Stimulated activated effector memory CD8-positive, alpha-beta T cell treated with anti-CD3 and anti-CD28 coated beads, Interleukin-12 subunit alpha, Interleukin-12 subunit beta, amount 100 ng/mL, for 72 hours (primary cell): ENCODE measurements at regions not wholly inside any gene's neighbourhood (a gene's known extent, or its start where the extent isn't known, plus 50 kb on each side); places are given as distances from the start of the nearest gene placed in this dataset.
"Not testable (repeated sequence)": the region's sequence is repeated elsewhere in the genome, so short reads cannot be mapped to it uniquely, and the experiment has no call there.

Experiments used
- ATAC-seq: fragments of 150-1000 bp; cut with Tn5 transposase; 2 replicates; pipeline ENCODE4 v1.10.0; 2021
- DNase-seq, 2 donors: peaks; one replicate each; pipeline ENCODE4 v3.0.0; 2021 to 2022; ENCODE audit warnings: low spot score in 2 of 2
- H3K27ac Mint-ChIP-seq: one replicate; pipeline ENCODE4 v1.8.0; 2022; ENCODE audit warnings: mild to moderate bottlenecking, mixed read lengths
- H3K36me3 Mint-ChIP-seq: one replicate; pipeline ENCODE4 v1.8.0; 2022; ENCODE audit warnings: mild to moderate bottlenecking, mixed read lengths
- H3K4me1 Mint-ChIP-seq: one replicate; pipeline ENCODE4 v1.8.0; 2022; ENCODE audit warnings: mixed read lengths
- H3K4me3 Mint-ChIP-seq: one replicate; pipeline ENCODE4 v1.8.0; 2022; ENCODE audit warnings: mild to moderate bottlenecking, mixed read lengths
- H3K9me3 Mint-ChIP-seq: one replicate; pipeline ENCODE4 v1.8.0; 2022; ENCODE audit warnings: mixed read lengths

DNA sequence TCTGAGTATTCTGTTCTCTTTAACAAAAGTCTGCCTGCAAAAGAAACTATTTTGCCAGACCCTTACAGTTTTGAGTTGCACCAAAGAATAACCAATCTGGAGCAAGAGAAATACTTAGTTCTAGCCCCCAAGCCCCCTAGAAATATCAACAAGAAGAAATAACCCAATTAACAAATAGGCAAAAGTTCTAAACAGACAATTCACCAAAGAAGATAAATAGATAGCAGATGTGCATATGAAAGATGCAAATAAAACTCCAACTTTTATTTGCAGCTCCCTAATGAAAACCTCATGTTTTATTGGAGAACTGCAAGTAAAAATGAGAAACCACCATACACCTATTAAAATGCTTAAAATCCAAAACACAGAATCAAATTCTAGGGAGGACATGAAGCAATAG is 1308.0 kb downstream of the CDH11 start:
- H3K4me1 Mint-ChIP-seq = no peaks in the 10 kb centered on the region
- H3K9me3 Mint-ChIP-seq = peaks cover 22% of the 10 kb centered on the region
- no peak overlapping the region for H3K27ac Mint-ChIP-seq
- no peaks in the 10 kb centered on the region for H3K36me3 Mint-ChIP-seq
- no peak for ATAC-seq
- H3K4me3 Mint-ChIP-seq = no peak overlapping the region
- DNase-seq = no peak

DNA sequence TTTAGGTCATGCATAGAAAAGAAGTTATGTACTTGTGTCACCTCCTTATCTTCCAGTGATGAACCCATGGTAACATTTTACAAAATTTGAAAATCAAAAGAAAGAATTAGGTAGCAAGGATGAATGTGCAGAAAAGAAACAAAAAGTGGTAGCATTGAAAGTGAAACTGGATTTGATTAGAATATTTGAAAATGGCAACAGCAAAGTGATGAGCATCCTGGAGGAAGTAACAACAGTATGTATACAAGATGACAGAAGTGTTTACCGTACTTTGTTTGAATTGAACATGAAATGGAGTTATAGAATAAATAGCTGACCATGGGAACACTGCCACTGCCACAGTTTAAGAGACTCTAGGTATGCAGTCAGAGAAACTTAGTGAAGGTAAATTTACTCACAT is 1313.1 kb downstream of the CDH11 start:
- ATAC-seq (no peak), DNase-seq (no peak)
- Mint-ChIP-seq H3K9me3 (peaks cover 16% of the 10 kb centered on the region), H3K4me1 (no peaks in the 10 kb centered on the region), H3K27ac (no peak overlapping the region), H3K36me3 (no peaks in the 10 kb centered on the region), H3K4me3 (no peak overlapping the region)

DNA sequence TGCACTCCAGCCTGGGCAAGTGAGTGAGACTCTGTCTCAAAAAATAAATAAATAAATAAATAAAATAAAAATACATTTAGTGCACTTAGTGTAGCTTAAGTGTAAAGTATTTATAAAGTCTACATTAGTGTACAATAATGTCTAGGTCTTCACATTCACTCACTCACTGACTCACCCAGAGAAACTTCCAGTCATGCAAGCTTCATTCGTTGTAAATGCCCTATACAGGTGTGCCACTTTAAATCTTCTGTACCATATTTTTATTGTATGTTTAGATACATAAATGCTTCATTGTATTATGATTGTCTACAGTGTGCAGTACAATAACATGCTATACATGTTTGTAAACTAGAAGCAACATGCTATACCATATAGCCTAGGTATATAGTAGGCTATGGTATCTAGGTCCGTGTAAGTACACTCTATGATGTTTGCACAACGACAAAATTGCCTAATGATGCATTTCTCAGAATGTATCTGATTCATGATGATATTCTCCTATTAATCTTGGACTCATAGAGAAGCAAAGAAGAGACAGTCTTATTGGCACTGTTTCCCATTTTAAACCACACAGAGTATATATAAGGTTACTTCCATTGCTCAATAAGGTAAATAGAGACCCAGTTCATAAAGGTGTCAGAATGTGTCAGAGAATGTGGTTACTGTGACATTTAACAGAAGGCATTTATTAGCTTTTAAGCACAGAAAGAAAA is 1314.9 kb downstream of the CDH11 start:
- no peak overlapping the region for H3K4me3 Mint-ChIP-seq
- DNase-seq (no peak), ATAC-seq (no peak)
- H3K36me3 Mint-ChIP-seq = no peaks in the 10 kb centered on the region
- no peaks in the 10 kb centered on the region for H3K4me1 Mint-ChIP-seq
- H3K9me3 Mint-ChIP-seq = peaks cover 9% of the 10 kb centered on the region
- no peak overlapping the region for H3K27ac Mint-ChIP-seq

DNA sequence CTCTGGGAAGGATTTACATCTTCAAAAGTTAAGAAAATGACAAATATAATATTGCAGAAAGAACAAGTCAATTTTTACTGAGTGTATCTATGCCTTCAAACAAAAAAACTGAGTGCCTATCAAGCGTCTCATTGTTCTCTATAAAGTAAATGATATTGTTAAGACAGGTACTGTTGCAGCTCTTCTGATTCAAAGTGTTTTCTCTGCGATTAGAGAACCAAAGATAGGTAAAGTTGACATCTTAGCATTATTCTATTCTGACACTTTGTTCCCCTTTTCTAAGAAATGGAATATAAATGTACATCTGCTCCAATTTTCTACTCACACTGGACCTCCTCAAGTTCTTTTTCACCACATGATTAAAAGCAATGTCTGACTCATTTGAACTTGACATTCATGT is 1317.7 kb downstream of the CDH11 start:
- Mint-ChIP-seq H3K4me1 (no peaks in the 10 kb centered on the region), H3K4me3 (no peak overlapping the region), H3K27ac (no peak overlapping the region), H3K36me3 (no peaks in the 10 kb centered on the region), H3K9me3 (peaks cover 14% of the 10 kb centered on the region)
- ATAC-seq = no peak
- no peak for DNase-seq

DNA sequence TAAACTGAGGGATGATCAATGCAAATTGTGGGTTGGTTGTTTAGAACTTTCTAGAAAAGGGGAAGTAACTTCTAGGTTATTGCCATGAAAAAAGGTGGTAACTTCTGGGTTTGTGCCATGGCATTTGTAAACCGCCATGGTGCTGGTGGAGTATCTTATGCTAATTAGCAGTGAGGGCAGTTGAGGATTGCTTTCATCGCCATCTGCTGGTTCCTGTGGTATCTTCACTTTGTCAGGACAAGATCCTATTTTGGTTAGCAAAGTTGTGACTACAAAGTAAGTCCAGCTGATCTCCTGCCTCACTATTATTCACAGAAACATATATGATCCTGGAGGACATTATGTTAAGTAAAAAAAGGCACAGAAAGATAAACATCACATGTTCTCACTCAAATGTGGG is 1332.3 kb downstream of the CDH11 start:
- H3K4me3 Mint-ChIP-seq = no peak overlapping the region
- peaks cover 15% of the 10 kb centered on the region for H3K9me3 Mint-ChIP-seq

DNA sequence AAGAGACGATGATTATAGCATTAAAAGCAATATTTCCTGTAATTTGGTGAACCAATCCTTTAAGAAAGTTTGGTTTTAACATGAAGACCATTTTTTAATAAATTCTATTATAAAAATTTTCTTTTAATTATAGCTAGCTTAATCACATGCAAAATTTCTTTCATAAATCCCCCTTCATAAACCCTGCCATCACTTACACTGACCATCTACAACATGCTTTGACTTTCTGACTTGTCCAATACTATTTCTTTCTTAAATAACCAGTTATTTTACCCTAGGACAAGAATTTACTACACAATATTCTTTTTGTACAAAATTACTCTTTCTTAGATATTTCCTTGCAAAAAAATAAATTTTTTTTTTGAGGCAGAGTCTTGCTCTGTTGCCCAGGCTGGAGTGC is 1334.8 kb downstream of the CDH11 start:
- H3K4me3 Mint-ChIP-seq = no peak overlapping the region
- H3K36me3 Mint-ChIP-seq = no peaks in the 10 kb centered on the region
- DNase-seq (no peak), ATAC-seq (no peak)
- H3K9me3 Mint-ChIP-seq = peaks cover 17% of the 10 kb centered on the region
- no peak overlapping the region for H3K27ac Mint-ChIP-seq
- no peaks in the 10 kb centered on the region for H3K4me1 Mint-ChIP-seq

More for the DNA sequence above, 1332.3 kb downstream of the CDH11 start:
- H3K4me1 Mint-ChIP-seq = no peaks in the 10 kb centered on the region
- no peak for ATAC-seq
- H3K27ac Mint-ChIP-seq = no peak overlapping the region
- no peak for DNase-seq
- H3K36me3 Mint-ChIP-seq = no peaks in the 10 kb centered on the region

DNA sequence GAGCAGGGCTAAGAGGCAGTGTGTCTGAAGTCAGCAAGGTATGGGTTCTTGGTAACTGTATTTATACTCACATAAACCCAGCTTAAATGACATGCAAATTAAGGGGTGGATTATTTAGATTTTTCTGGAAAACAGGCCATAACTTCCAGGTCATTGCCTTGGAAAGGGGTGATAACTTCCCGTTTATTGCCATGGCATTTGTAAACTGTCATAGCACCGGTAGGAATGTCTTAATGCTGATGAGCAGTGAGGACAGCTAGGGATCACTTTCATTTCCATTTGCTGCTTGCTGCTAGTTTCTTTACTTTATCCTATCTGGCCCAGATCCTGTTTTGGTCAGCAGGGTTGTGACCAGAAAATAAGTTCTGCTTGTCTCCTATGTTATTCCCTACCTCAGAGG is 1336.7 kb downstream of the CDH11 start:
- H3K4me3 Mint-ChIP-seq = no peak overlapping the region
- no peak for DNase-seq
- peaks cover 20% of the 10 kb centered on the region for H3K9me3 Mint-ChIP-seq

DNA sequence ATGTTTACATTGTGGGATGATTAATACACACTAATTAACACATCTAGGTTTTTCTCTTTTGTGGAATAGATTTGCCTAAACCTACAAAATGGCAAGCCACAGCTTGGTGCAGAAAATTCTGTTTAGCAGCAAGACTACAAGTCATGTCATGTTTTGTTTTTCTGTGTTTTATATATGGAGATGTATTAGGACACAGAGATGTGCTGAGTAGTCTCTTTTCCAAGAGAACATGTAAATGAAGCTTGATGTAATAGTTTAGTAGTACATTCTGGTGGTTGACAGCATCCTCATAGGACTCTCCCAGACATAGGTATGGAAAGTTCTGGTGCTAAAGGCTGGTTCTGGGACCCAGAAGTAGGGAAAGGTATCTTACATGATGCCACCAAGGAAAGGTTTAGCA is 1345.4 kb downstream of the CDH11 start:
- Mint-ChIP-seq H3K9me3 (peaks cover 15% of the 10 kb centered on the region), H3K4me3 (no peak overlapping the region), H3K4me1 (no peaks in the 10 kb centered on the region), H3K36me3 (no peaks in the 10 kb centered on the region), H3K27ac (no peak overlapping the region)
- DNase-seq (no peak), ATAC-seq (no peak)

More for the DNA sequence above, 1336.7 kb downstream of the CDH11 start:
- Mint-ChIP-seq H3K4me1 (no peaks in the 10 kb centered on the region), H3K36me3 (no peaks in the 10 kb centered on the region), H3K27ac (no peak overlapping the region)
- no peak for ATAC-seq

DNA sequence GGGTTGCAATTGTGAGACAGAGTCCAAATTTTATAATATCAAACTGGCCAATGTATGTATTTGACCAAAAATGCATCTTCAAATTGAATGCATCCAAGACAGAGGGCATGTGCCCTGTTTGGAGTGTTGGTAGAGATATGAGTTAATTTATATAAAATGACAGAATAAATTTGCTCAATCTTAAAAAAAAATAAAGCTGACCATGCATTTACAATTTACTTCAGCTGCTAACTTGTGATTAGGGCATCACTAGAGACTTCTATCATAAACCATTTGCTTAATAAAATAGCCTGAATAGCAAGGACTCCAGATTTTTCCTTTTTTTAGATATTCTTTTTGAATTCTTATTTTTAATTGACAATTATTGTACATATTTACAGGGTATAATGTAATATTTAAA is 1345.8 kb downstream of the CDH11 start:
- Mint-ChIP-seq H3K9me3 (peaks cover 15% of the 10 kb centered on the region), H3K27ac (no peak overlapping the region), H3K4me3 (no peak overlapping the region), H3K36me3 (no peaks in the 10 kb centered on the region), H3K4me1 (no peaks in the 10 kb centered on the region)
- ATAC-seq (no peak), DNase-seq (no peak)

DNA sequence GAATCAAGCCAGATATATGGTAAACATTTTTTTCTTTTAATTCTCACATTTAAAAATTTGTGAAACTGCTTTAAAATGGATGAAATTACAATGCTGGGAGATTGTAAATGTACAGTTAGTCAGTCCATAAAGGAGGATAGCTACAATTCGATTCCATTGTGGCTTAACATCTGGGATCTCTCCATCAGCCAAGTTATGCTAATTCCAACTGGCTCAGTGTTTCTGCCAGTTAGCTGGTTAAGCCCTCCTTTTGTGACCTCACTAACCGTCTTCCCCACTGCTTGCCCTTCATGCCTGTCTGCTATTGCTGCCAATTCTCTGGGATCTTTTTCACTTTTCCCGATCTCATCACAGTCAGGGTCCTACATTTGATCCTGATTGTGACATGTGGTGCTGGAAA is 1347.6 kb downstream of the CDH11 start:
- DNase-seq = no peak
- no peaks in the 10 kb centered on the region for H3K4me1 Mint-ChIP-seq
- H3K9me3 Mint-ChIP-seq = peaks cover 12% of the 10 kb centered on the region
- ATAC-seq = no peak
- no peak overlapping the region for H3K27ac Mint-ChIP-seq
- H3K36me3 Mint-ChIP-seq = no peaks in the 10 kb centered on the region
- H3K4me3 Mint-ChIP-seq = no peak overlapping the region

DNA sequence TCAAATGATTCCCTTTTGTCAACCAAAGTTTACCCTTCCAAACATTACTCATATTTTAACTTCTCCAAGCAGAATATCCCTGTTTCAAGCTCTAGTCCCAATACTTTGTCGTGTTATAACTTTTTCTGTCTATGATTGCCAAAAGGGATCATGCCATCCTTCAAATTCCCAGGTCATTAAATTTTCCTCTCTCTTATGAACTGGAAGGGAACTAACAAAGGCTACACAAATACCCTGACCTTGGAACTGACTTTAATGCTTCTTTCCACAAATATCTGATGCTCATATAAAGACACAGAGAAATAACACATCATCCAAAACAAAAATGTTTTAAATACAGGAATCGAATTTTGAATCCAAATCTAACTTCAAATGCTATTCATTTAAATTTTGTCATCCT is 1352.7 kb downstream of the CDH11 start:
- Mint-ChIP-seq H3K36me3 (no peaks in the 10 kb centered on the region), H3K9me3 (peaks cover 15% of the 10 kb centered on the region)
- no peak for DNase-seq

DNA sequence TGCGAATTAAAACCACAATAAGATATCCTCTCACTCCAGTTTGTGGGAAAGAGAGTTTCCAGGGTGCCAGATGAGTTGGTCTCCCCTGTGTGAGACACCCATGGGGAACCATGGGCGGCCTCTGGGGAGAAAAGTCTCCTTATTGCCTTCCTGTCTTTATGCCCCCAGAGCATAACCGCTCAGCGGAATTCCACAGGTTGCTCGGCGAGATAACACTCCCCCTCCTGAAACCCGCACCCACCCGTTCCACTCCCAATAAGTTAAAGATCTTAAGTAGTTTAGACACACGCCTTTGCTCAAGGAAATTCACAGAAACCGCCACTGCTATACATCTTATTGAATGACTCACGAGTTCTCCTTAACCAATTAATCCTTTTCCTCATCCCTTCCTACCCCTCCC is 1361.6 kb downstream of the CDH11 start:
- ATAC-seq, DNase-seq, H3K4me3 Mint-ChIP-seq: not testable (repeated sequence)

More for the DNA sequence above, 1352.7 kb downstream of the CDH11 start:
- no peak for ATAC-seq
- H3K4me3 Mint-ChIP-seq = no peak overlapping the region
- no peaks in the 10 kb centered on the region for H3K4me1 Mint-ChIP-seq
- no peak overlapping the region for H3K27ac Mint-ChIP-seq

DNA sequence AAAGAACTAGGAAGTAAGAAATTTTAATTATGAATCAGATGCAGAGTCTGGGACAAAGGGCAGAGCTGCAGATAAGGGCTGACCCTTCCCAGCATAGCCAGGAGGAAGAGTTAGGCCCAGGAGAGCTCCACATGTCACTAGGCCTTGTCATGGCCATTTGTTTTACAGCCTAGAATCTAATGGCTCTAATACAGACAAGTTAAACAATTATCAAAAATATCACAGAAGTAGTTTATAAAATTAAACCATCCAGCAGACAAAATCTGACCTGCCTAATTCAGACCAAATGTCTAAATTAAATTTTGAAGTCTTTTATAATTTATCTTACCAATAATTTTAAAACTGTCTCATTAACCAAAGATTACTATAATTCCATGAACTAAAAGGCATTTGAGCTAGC is 1369.5 kb downstream of the CDH11 start:
- H3K4me3 Mint-ChIP-seq = no peak overlapping the region
- DNase-seq = no peak

More for the DNA sequence above, 1361.6 kb downstream of the CDH11 start:
- peaks cover 18% of the 10 kb centered on the region for H3K9me3 Mint-ChIP-seq
- not testable (repeated sequence) for H3K27ac Mint-ChIP-seq, H3K36me3 Mint-ChIP-seq, H3K4me1 Mint-ChIP-seq

DNA sequence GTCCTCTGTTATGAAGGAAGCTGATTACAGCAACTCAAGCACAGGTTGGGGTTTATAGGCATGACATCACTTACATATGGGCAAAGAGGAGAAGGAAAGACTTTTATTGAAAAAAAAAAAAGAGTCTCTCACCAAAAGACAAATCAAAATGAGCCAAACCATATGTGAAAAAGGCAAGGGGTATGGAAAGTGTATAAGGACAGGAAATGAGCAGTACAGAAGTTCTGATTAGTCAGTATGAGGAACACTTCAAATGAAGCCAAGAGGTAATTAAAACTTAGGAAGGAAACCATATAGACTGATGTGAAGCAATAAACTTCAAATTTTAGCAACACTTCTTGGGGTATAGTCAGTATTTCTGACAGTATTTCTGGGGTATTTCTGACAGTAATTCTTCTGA is 1372.6 kb downstream of the CDH11 start:
- no peaks in the 10 kb centered on the region for H3K4me1 Mint-ChIP-seq
- H3K4me3 Mint-ChIP-seq = no peak overlapping the region

More for the DNA sequence above, 1369.5 kb downstream of the CDH11 start:
- Mint-ChIP-seq H3K36me3 (no peaks in the 10 kb centered on the region), H3K9me3 (peaks cover 24% of the 10 kb centered on the region), H3K27ac (no peak overlapping the region), H3K4me1 (no peaks in the 10 kb centered on the region)
- ATAC-seq = no peak

DNA sequence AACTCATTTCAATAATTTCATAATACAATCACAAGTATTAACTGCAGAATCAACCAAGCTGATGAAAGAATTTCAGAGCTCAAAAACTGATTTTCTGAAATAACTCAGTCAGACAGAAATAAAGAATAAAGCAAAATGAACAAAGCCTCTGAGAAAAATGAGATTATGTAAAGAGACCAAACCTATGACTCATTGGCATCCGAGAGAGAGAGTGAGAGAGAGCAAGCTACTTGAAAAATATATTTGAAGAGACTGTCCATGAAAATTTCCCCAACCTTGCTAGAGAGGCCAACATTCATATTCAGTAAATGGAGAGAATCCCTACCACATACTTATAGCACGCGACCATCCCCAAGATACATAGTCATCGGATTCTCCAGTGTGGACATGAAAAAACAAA is 1376.4 kb downstream of the CDH11 start:
- ATAC-seq = no peak
- Mint-ChIP-seq H3K4me3 (no peak overlapping the region), H3K27ac (no peak overlapping the region), H3K9me3 (peaks cover 34% of the 10 kb centered on the region), H3K36me3 (no peaks in the 10 kb centered on the region), H3K4me1 (no peaks in the 10 kb centered on the region)
- no peak for DNase-seq

More for the DNA sequence above, 1372.6 kb downstream of the CDH11 start:
- no peak overlapping the region for H3K27ac Mint-ChIP-seq
- DNase-seq (no peak), ATAC-seq (no peak)
- H3K9me3 Mint-ChIP-seq = peaks cover 28% of the 10 kb centered on the region
- H3K36me3 Mint-ChIP-seq = no peaks in the 10 kb centered on the region

DNA sequence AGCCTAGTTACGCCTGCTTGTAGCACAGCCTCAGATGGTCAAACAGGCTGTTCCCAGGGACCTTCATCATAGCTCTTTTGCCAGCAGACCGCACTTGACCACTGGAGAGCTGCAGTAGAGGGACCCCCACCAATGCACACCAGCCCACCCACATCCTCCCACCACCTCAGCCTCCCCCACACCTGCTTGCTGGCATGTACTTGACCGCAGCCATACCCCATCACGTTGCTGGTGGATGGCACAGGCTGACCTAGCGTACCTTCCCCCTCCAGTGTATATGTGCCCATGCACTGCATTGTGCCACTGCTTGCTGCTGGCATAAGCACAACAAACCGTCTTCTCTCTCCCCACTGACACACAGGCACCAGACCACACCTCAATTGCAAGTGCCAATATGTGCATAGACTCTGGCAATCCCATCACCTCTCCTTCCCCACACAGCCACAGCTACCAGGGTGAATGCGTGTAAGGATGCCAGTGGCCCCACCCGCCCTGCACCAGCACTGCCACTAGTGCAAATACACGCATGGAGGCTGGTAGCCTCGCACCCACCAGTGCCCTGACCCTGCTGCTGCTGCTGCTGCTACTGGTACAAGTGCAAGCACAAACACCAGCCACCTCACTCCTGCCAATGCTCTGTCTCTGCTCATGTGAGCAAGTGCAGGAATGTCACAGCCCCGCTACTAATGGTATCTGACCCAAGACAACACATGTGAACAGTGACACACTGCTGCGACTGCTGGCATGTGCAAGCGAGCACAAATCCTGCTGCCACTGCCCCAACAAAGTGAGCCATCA is 1377.6 kb downstream of the CDH11 start:
- Mint-ChIP-seq H3K4me1 (no peaks in the 10 kb centered on the region), H3K9me3 (peaks cover 30% of the 10 kb centered on the region), H3K36me3 (no peaks in the 10 kb centered on the region), H3K4me3 (no peak overlapping the region), H3K27ac (no peak overlapping the region)
- ATAC-seq (peak; percentile 11), DNase-seq (no peak)
